ENCODE measurements at regions not wholly inside any gene's neighbourhood (a gene's known extent, or its start where the extent isn't known, plus 50 kb on each side); places are given as distances from the start of the nearest gene placed in this dataset.

DNA sequence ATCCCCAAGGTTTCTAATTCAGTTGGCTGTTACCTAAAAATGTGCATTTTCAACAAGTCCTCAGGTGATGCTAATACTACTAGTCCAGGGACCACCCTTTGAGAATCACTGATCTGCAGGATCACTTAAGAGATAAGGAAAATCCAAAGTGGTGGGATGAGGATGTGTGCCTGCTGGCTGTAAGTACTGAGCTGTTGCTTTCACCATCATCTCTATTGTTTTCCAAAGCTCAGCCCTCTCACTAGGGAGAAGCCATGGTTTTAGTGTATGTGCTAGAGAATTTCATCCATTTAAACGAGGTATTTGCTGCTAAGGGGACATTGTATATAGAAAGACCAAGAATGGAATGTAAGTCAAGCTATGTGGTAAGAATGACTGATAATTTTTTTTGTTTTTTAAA lies 202.3 kb downstream of the KIF21A start:
- no peak overlapping the region for H3K4me3 Mint-ChIP-seq
- H3K27ac Mint-ChIP-seq: no peak overlapping the region
- no peak for DNase-seq
- H3K36me3 Mint-ChIP-seq: no peaks in the 10 kb centered on the region
- no peaks in the 10 kb centered on the region for H3K27me3 Mint-ChIP-seq
- no peaks in the 10 kb centered on the region for H3K4me1 Mint-ChIP-seq
- no peak for ATAC-seq (ENCODE audit: low read depth in 2 of 2)
- no peaks in the 10 kb centered on the region for H3K9me3 Mint-ChIP-seq

GRCh38 chr12:39239490-39240486 lies 203.1 kb downstream of the KIF21A start:
- Mint-ChIP-seq H3K27me3 (no peaks in the 10 kb centered on the region), H3K36me3 (no peaks in the 10 kb centered on the region), H3K4me3 (no peak overlapping the region), H3K4me1 (no peaks in the 10 kb centered on the region), H3K9me3 (no peaks in the 10 kb centered on the region), H3K27ac (no peak overlapping the region)
- ATAC-seq (ENCODE audit: low read depth in 2 of 2) (no peak), DNase-seq (no peak)

- ATAC-seq (ENCODE audit: low read depth in 2 of 2): no peak
- Mint-ChIP-seq H3K27me3 (no peaks in the 10 kb centered on the region), H3K9me3 (peaks cover 0 to 2% (median 0%) of the 10 kb centered on the region in 7 donors)
Measured at GRCh38 chr12:39237004-39237403, 205.9 kb downstream of the KIF21A start.

GRCh38 chr12:39235990-39236767 lies 206.7 kb downstream of the KIF21A start:
- no peaks in the 10 kb centered on the region for H3K27me3 Mint-ChIP-seq
- ATAC-seq (ENCODE audit: low read depth in 2 of 2) (no peak), DNase-seq (no peak)
- no peak overlapping the region for H3K4me3 Mint-ChIP-seq
- H3K36me3 Mint-ChIP-seq: no peaks in the 10 kb centered on the region
- H3K27ac Mint-ChIP-seq: no peak overlapping the region
- no peaks in the 10 kb centered on the region for H3K4me1 Mint-ChIP-seq
- peaks cover 0 to 5% (median 0%) of the 10 kb centered on the region in 7 donors for H3K9me3 Mint-ChIP-seq

More at GRCh38 chr12:39237004-39237403, 205.9 kb downstream of the KIF21A start:
- Mint-ChIP-seq H3K4me3 (no peak overlapping the region), H3K4me1 (no peaks in the 10 kb centered on the region), H3K27ac (no peak overlapping the region), H3K36me3 (no peaks in the 10 kb centered on the region)
- no peak for DNase-seq

DNA sequence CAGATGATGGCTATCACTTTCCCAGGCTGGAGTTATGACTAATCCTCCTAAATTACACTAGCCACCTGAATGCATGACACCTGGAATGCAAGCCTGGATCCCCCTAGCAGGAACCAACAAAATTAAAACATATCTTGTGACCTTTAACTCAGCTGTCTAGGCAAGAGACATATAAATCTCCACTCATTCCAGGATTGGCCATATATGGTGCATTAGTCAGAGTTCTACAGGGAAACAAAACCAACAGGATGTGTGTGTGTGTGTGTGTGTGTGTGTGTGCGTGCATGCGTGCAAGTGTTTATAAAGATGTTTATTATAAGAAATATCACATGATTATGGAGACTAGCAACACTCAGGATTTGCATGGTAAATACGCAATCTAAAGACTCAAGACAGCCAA lies 212.8 kb downstream of the KIF21A start:
- H3K27ac Mint-ChIP-seq: no peak overlapping the region
- no peak for ATAC-seq (ENCODE audit: low read depth in 2 of 2)
- H3K4me3 Mint-ChIP-seq: no peak overlapping the region
- H3K36me3 Mint-ChIP-seq: no peaks in the 10 kb centered on the region
- H3K27me3 Mint-ChIP-seq: no peaks in the 10 kb centered on the region
- peaks cover 0 to 19% (median 3%) of the 10 kb centered on the region in 7 donors for H3K9me3 Mint-ChIP-seq
- no peak for DNase-seq
- H3K4me1 Mint-ChIP-seq: no peaks in the 10 kb centered on the region

- DNase-seq: no peak
- H3K36me3 Mint-ChIP-seq: no peaks in the 10 kb centered on the region
- H3K27me3 Mint-ChIP-seq: no peaks in the 10 kb centered on the region
- no peaks in the 10 kb centered on the region for H3K4me1 Mint-ChIP-seq
- no peak for ATAC-seq (ENCODE audit: low read depth in 2 of 2)
- H3K4me3 Mint-ChIP-seq: no peak overlapping the region
- peaks cover 6 to 29% (median 9%) of the 10 kb centered on the region in 7 donors for H3K9me3 Mint-ChIP-seq
- no peak overlapping the region for H3K27ac Mint-ChIP-seq
Measured at GRCh38 chr12:39227218-39227617, 215.7 kb downstream of the KIF21A start.

DNA sequence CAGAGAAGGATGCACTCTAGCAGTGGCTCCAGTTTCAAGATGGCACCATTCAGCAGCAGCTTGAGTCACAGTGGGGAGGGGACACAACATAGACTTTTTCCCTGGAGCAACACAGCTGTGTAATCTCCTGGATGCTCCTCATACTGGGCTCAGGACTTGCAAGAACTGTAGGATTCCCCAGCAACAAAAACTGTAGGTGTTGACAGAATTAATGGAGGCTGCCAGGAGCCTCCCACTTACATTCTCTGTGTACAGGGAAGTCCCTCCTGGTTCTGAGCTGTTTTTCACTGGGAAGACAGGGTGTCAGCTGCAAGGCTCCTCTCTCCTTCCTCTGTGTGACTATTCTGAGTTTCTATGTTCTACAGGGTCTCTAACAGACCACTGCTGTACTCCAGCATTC lies 217.9 kb downstream of the KIF21A start:
- Mint-ChIP-seq H3K27ac (no peak overlapping the region), H3K36me3 (no peaks in the 10 kb centered on the region), H3K9me3 (peaks cover 6 to 24% (median 9%) of the 10 kb centered on the region in 7 donors), H3K27me3 (no peaks in the 10 kb centered on the region), H3K4me3 (no peak overlapping the region), H3K4me1 (no peaks in the 10 kb centered on the region)
- ATAC-seq (ENCODE audit: low read depth in 2 of 2) (no peak), DNase-seq (no peak)

DNA sequence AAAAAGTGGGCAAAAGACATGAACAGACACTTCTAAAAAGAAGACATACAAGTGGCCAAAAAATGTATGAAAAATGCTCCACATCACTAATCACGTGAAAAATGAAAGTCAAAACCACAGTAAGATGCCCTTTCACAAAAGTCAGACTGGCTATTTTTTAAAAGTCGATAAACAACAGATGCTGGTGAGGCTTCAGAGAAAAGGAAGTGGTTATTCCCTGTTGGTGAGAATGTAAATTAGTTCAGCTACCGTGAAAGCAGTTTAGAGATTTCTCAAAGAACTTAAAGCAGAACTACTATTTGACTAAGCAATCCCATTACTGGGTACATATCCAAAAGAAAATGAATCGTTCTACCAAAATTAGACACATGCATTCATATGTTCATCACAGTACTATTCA lies 237.0 kb downstream of the KIF21A start:
- DNase-seq: no peak
- Mint-ChIP-seq H3K36me3 (peaks cover 0 to 7% of the 10 kb centered on the region in 2 donors), H3K4me3 (no peak overlapping the region), H3K4me1 (no peaks in the 10 kb centered on the region), H3K27ac (no peak overlapping the region), H3K27me3 (no peaks in the 10 kb centered on the region), H3K9me3 (peaks cover 8 to 42% (median 20%) of the 10 kb centered on the region in 7 donors)
- ATAC-seq (ENCODE audit: low read depth in 2 of 2): no peak

DNA sequence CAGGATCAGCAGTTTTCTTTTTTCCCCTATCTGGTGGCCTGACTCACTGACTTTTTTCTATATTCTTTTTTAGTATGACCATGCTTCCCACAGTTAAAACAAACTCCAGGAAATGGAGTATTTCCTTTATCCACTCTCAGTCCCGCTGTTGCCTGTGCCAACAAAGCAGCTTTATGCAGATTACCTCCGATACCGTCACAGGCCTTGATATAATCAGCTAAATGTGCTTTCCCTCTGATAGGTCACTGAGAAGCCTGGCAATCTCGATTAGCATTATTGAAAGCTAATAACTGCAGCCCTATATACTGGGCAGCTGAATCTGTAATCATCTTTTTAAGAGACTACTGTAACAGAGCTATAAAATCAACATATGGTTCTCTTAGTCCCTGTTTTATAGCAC lies 243.6 kb downstream of the KIF21A start:
- ATAC-seq (ENCODE audit: low read depth in 2 of 2) (no peak), DNase-seq (no peak)
- Mint-ChIP-seq H3K4me3 (no peak overlapping the region), H3K9me3 (peaks cover 0 to 11% (median 7%) of the 10 kb centered on the region in 7 donors), H3K4me1 (no peaks in the 10 kb centered on the region), H3K27ac (no peak overlapping the region), H3K36me3 (peaks cover 0 to 7% of the 10 kb centered on the region in 2 donors), H3K27me3 (no peaks in the 10 kb centered on the region)

DNA sequence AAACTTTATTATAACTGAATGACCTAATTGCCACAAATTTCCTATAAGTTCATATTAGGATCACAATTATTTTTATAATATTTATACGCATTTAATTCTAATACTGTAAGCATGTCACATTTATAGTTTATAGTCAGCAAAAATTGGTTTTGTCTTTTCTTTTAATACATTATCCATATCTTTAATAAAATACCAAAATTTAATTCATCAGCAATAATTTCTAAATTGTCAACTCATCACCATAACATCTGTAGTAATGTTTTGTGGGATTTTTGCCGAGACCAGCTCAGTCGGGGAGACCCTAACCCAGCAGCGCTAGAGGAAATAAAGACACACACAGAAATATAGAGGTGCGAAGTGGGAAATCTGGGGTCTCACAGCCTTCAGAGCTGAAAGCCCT lies 254.2 kb downstream of the KIF21A start:
- H3K27ac Mint-ChIP-seq: no peak overlapping the region
- H3K4me1 Mint-ChIP-seq: no peaks in the 10 kb centered on the region
- H3K27me3 Mint-ChIP-seq: no peaks in the 10 kb centered on the region
- DNase-seq (no peak), ATAC-seq (ENCODE audit: low read depth in 2 of 2) (no peak)
- H3K4me3 Mint-ChIP-seq: no peak overlapping the region
- H3K9me3 Mint-ChIP-seq: peaks cover 0 to 4% (median 0%) of the 10 kb centered on the region in 7 donors
- no peaks in the 10 kb centered on the region for H3K36me3 Mint-ChIP-seq

- Mint-ChIP-seq H3K9me3 (peaks cover 0 to 1% (median 0%) of the 10 kb centered on the region in 7 donors), H3K27ac (no peak overlapping the region), H3K4me3 (no peak overlapping the region), H3K4me1 (no peaks in the 10 kb centered on the region), H3K36me3 (no peaks in the 10 kb centered on the region), H3K27me3 (no peaks in the 10 kb centered on the region)
- DNase-seq (no peak), ATAC-seq (ENCODE audit: low read depth in 2 of 2) (no peak)
Measured at GRCh38 chr12:39186744-39187143, 256.2 kb downstream of the KIF21A start.

DNA sequence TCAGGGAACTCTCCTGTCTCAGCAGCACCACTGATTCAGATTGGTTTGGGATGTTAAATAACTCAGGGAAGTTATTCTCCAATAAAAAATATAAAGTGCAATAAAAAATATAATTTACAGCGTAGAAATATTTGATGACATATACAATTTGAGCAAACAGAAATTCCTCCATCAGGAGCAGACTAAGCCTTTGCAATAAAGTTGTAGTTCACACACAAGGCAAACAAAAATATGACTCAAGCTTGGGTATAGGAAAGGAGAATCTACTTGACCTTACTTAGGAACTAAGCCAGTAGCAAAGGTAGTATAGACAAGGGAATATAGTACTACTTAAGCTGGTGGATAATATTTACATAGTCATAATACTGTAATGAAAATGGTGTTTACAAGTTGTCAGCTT lies 264.1 kb downstream of the KIF21A start:
- peaks cover 0 to 2% (median 0%) of the 10 kb centered on the region in 7 donors for H3K9me3 Mint-ChIP-seq
- H3K36me3 Mint-ChIP-seq: no peaks in the 10 kb centered on the region
- DNase-seq: no peak
- ATAC-seq (ENCODE audit: low read depth in 2 of 2): no peak
- H3K4me1 Mint-ChIP-seq: no peaks in the 10 kb centered on the region
- H3K4me3 Mint-ChIP-seq: no peak overlapping the region
- no peak overlapping the region for H3K27ac Mint-ChIP-seq
- H3K27me3 Mint-ChIP-seq: no peaks in the 10 kb centered on the region

- DNase-seq (no peak), ATAC-seq (ENCODE audit: low read depth in 2 of 2) (no peak)
- Mint-ChIP-seq H3K4me1 (no peaks in the 10 kb centered on the region), H3K36me3 (no peaks in the 10 kb centered on the region), H3K27me3 (no peaks in the 10 kb centered on the region), H3K9me3 (peaks cover 0 to 2% (median 0%) of the 10 kb centered on the region in 7 donors), H3K4me3 (no peak overlapping the region), H3K27ac (no peak overlapping the region)
Measured at GRCh38 chr12:39176356-39176755, 266.6 kb downstream of the KIF21A start.

- no peak overlapping the region for H3K27ac Mint-ChIP-seq
- DNase-seq (no peak), ATAC-seq (ENCODE audit: low read depth in 2 of 2) (no peak)
- no peaks in the 10 kb centered on the region for H3K4me1 Mint-ChIP-seq
- peaks cover 0 to 6% (median 0%) of the 10 kb centered on the region in 7 donors for H3K9me3 Mint-ChIP-seq
- no peak overlapping the region for H3K4me3 Mint-ChIP-seq
- H3K36me3 Mint-ChIP-seq: no peaks in the 10 kb centered on the region
- no peaks in the 10 kb centered on the region for H3K27me3 Mint-ChIP-seq
Measured at GRCh38 chr12:39173726-39174125, 268.3 kb upstream of the CPNE8 start.

Data from naive B cell (primary cell).